ENCODE measurements at regions not wholly inside any gene's neighbourhood (a gene's known extent, or its start where the extent isn't known, plus 50 kb on each side); places are given as distances from the start of the nearest gene placed in this dataset.

DNA sequence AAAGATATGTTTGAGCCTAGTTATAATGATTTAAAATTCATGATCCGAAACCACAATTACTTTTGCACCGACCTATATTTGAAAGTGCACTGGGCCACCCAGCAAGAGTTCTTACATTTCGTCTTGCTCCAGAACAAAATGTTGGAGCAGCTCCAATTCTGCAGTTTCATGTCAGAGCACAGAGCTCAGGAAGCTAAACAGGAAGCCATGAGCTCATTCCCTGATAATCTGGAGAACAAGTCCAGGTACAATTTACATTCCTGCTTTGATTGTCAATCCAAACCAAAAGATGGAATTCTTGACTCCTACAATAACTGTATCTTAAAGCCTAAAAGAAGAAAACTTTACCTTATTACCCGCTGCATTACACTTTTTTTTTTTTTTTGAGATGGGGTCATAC lies 131.8 kb downstream of the KCTD12 start:
- dilution Hi-C loops (cut with MboI; ENCODE audit: extremely low pct_ligation_motif_present, low sequenced_read_pairs) = no loop called here
- Histone ChIP-seq H3K79me2 (ENCODE audit: control insufficient read depth, insufficient read depth, low read length) (no peaks in the 10 kb centered on the region), H3K36me3 (ENCODE audit: control insufficient read depth in 2 of 2, extremely low read depth in 1 of 2, insufficient read depth in 2 of 2, low read length in 2 of 2) (no peaks in the 10 kb centered on the region), H3K9me1 (replicated peaks; ENCODE audit: control insufficient read depth, extremely low read depth, insufficient read depth, low read length) (no peaks in the 10 kb centered on the region), H3K4me2 (ENCODE audit: insufficient read depth, low read length) (peak overlapping the region; percentile 45), H3K9me3 (replicated peaks; ENCODE audit: control insufficient read depth, insufficient read depth, low read length) (no peaks in the 10 kb centered on the region), H4K20me1 (replicated peaks; ENCODE audit: control insufficient read depth, extremely low read depth, insufficient read depth, low read length) (no peaks in the 10 kb centered on the region), H3K27me3 (ENCODE audit: control insufficient read depth in 2 of 2, insufficient read depth in 2 of 2, low read length in 2 of 2) (no peaks in the 10 kb centered on the region), H3K27ac (ENCODE audit: insufficient read depth, low read depth, low read length) (peak overlapping the region; percentile 47), H3K4me1 (ENCODE audit: control insufficient read depth, extremely low read depth, insufficient read depth, low read length) (peaks cover 24% of the 10 kb centered on the region), H3K9ac (replicated peaks; ENCODE audit: extremely low read depth, insufficient read depth, low read length) (no peak overlapping the region), H3K4me3 (replicated peaks in 1 of 3; ENCODE audit: insufficient read depth in 1 of 3, low read depth in 1 of 3, low read length in 3 of 3) (no peak overlapping the region), H2AFZ (ENCODE audit: low read depth, low read length) (no peak overlapping the region)
- FAIRE-seq (peak; percentile 97), DNase-seq (ENCODE audit: low read depth, low spot score) (peak; percentile 90)
- intact Hi-C loops (cut with micrococcal nuclease) = loop anchor here (1.0 to 2.0 kb wide), 2 partner anchors 30 to 132 kb away; partner anchors contain the start of gene KCTD12
- POLR2A ChIA-PET = interaction anchor here (0.7 to 1.0 kb wide), 3 partner anchors 9 to 131 kb away, joined by 3 to 5 read pairs (median 3); no protein-coding TSS in a partner anchor
- BruUV-seq (replicated peaks) = no TSS peak
- CTCF ChIA-PET = interaction anchor here (0.7 to 2.0 kb wide), 13 partner anchors 8 to 261 kb away, joined by 3 to 13 read pairs (median 5); no protein-coding TSS in a partner anchor
- TF ChIP-seq FOS (IDR thresholded peaks at IDR 0.05; ENCODE audit: borderline replicate concordance, insufficient read depth, low read length) (peak; percentile 68), POLR2AphosphoS5 (IDR thresholded peaks at IDR 0.05; ENCODE audit: insufficient read depth, low read depth, low read length) (peak; percentile 63), JUN (IDR thresholded peaks at IDR 0.05; ENCODE audit: borderline replicate concordance, insufficient read depth, insufficient read length, low read depth) (peak; percentile 89), GATA2 (IDR thresholded peaks at IDR 0.05; ENCODE audit: insufficient read depth, insufficient read length, low read depth, low read length) (peak; percentile 63), POLR2A (IDR thresholded peaks at IDR 0.05; ENCODE audit: low read depth, low read length) (no peak)
- TF ChIP-seq, protein P1, sequence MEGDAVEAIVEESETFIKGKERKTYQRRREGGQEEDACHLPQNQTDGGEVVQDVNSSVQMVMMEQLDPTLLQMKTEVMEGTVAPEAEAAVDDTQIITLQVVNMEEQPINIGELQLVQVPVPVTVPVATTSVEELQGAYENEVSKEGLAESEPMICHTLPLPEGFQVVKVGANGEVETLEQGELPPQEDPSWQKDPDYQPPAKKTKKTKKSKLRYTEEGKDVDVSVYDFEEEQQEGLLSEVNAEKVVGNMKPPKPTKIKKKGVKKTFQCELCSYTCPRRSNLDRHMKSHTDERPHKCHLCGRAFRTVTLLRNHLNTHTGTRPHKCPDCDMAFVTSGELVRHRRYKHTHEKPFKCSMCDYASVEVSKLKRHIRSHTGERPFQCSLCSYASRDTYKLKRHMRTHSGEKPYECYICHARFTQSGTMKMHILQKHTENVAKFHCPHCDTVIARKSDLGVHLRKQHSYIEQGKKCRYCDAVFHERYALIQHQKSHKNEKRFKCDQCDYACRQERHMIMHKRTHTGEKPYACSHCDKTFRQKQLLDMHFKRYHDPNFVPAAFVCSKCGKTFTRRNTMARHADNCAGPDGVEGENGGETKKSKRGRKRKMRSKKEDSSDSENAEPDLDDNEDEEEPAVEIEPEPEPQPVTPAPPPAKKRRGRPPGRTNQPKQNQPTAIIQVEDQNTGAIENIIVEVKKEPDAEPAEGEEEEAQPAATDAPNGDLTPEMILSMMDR (IDR thresholded peaks at IDR 0.05; ENCODE audit: extremely low read depth in 1 of 2, insufficient read depth in 1 of 2, low read depth in 1 of 2, low read length in 2 of 2) = no peak

All from endothelial cell of umbilical vein (primary cell).